Right ventricle myocardium superior (tissue), 1 donor: ENCODE measurements at regions not wholly inside any gene's neighbourhood (a gene's known extent, or its start where the extent isn't known, plus 50 kb on each side); places are given as distances from the start of the nearest gene placed in this dataset.

Experiments
- ATAC-seq: fragments of 200-7000 bp; cut with Tn5 transposase; one replicate; pipeline ENCODE4 v1.9.1; 2020; ENCODE audit warnings: mild to moderate bottlenecking; ENCODE audit not compliant: poor library complexity
- DNase-seq: peaks from one replicate; pipeline ENCODE4 v3.0.0-alpha.2; 2020
- intact Hi-C: fragments of 100-400 bp; cut with DNase I; formaldehyde crosslinking; loops from one replicate; pipeline ENCODE4 v1.11.2; 2022
- donor health status: DM: no; HTN: yes; CAD: no; lungs with severe emphysema.

- DNase-seq (no peak), ATAC-seq (no peak)
- intact Hi-C loops, result no loop called here
Observed at GRCh38 chr3:46146548-46146947, 61.6 kb downstream of the CCR1 start.

GRCh38 chr3:46146021-46146420 is 62.1 kb downstream of the CCR1 start:
- intact Hi-C loops, result no loop called here
- ATAC-seq, result no peak
- DNase-seq, result no peak

GRCh38 chr3:46145147-46145546 is 63.0 kb downstream of the CCR1 start:
- DNase-seq, result no peak
- intact Hi-C loops, result no loop called here
- ATAC-seq, result no peak

GRCh38 chr3:46143951-46144473 is 64.1 kb downstream of the CCR1 start:
- peak; percentile 79 for ATAC-seq
- intact Hi-C loops, result no loop called here
- no peak for DNase-seq

GRCh38 chr3:46141813-46142212 is 66.3 kb downstream of the CCR1 start:
- DNase-seq, result no peak
- peak; percentile 53 for ATAC-seq
- intact Hi-C loops, result no loop called here

- intact Hi-C loops, result no loop called here
- DNase-seq, result no peak
- ATAC-seq, result no peak
Observed at GRCh38 chr3:46138581-46138980, 69.5 kb downstream of the CCR1 start.

- no peak for DNase-seq
- no peak for ATAC-seq
- intact Hi-C loops, result no loop called here
Observed at GRCh38 chr3:46135475-46135874, 72.6 kb downstream of the CCR1 start.

GRCh38 chr3:46133285-46133684 is 74.8 kb downstream of the CCR1 start:
- DNase-seq (no peak), ATAC-seq (no peak)
- intact Hi-C loops, result no loop called here

GRCh38 chr3:46132565-46132964 is 75.5 kb downstream of the CCR1 start:
- no peak for ATAC-seq
- intact Hi-C loops, result no loop called here
- no peak for DNase-seq

GRCh38 chr3:46131884-46132450 is 76.1 kb downstream of the CCR1 start:
- ATAC-seq, result no peak
- intact Hi-C loops, result no loop called here
- no peak for DNase-seq

- no peak for DNase-seq
- ATAC-seq, result peak; percentile 19
- intact Hi-C loops, result no loop called here
Observed at GRCh38 chr3:46130631-46131310, 77.3 kb downstream of the CCR1 start.

- DNase-seq (no peak), ATAC-seq (no peak)
- intact Hi-C loops, result no loop called here
Observed at GRCh38 chr3:46129588-46130272, 78.4 kb downstream of the CCR1 start.

GRCh38 chr3:46127503-46127902 is 80.6 kb downstream of the CCR1 start:
- DNase-seq, result no peak
- ATAC-seq, result no peak
- intact Hi-C loops, result no loop called here

GRCh38 chr3:46124216-46125177 is 83.6 kb downstream of the CCR1 start:
- no peak for DNase-seq
- ATAC-seq, result peak; percentile 84
- intact Hi-C loops, result no loop called here

GRCh38 chr3:46123646-46124045 is 84.5 kb downstream of the CCR1 start:
- ATAC-seq (no peak), DNase-seq (no peak)
- intact Hi-C loops, result no loop called here

GRCh38 chr3:46122091-46122490 is 86.0 kb downstream of the CCR1 start:
- DNase-seq, result no peak
- no peak for ATAC-seq
- intact Hi-C loops, result no loop called here

- intact Hi-C loops, result no loop called here
- ATAC-seq, result no peak
- no peak for DNase-seq
Observed at GRCh38 chr3:46120983-46121382, 87.1 kb downstream of the CCR1 start.

GRCh38 chr3:46119709-46120498 is 88.2 kb downstream of the CCR1 start:
- ATAC-seq (no peak), DNase-seq (no peak)
- intact Hi-C loops, result no loop called here
